Trophoblast cell (in vitro differentiated cells and primary cell): ENCODE measurements at regions not wholly inside any gene's neighbourhood (a gene's known extent, or its start where the extent isn't known, plus 50 kb on each side); places are given as distances from the start of the nearest gene placed in this dataset.

Experiments
- DNase-seq, 2 donors: peaks; one replicate each; pipeline ENCODE4 v3.0.0-alpha.2; 2016
- H2AFZ ChIP-seq: 2 replicates; pipeline ENCODE4 v1.6.1; 2013; ENCODE audit warnings: low read length, moderate library complexity, mild to moderate bottlenecking; ENCODE audit not compliant: insufficient read depth, poor library complexity
- H2AK5ac ChIP-seq: 2 replicates; pipeline ENCODE4 v1.6.1; 2013; ENCODE audit warnings: mild to moderate bottlenecking, low read length
- H2BK120ac ChIP-seq: 2 replicates; pipeline ENCODE4 v1.6.1; 2013; ENCODE audit warnings: low read length, mild to moderate bottlenecking, moderate library complexity; ENCODE audit not compliant: insufficient read depth, poor library complexity
- H2BK12ac ChIP-seq: 2 replicates; pipeline ENCODE4 v1.6.1; 2013; ENCODE audit warnings: mild to moderate bottlenecking, low read length, moderate library complexity
- H2BK5ac ChIP-seq: 2 replicates; pipeline ENCODE4 v1.6.1; 2013; ENCODE audit warnings: low read length, low read depth, moderate library complexity, mild to moderate bottlenecking; ENCODE audit not compliant: poor library complexity
- H3K14ac ChIP-seq: 2 replicates; pipeline ENCODE4 v1.6.1; 2013; ENCODE audit warnings: mild to moderate bottlenecking, low read length
- H3K18ac ChIP-seq: 2 replicates; pipeline ENCODE4 v1.6.1; 2013; ENCODE audit warnings: mild to moderate bottlenecking, low read length
- H3K23ac ChIP-seq: 2 replicates; pipeline ENCODE4 v1.6.1; 2013; ENCODE audit warnings: low read length
- H3K27ac ChIP-seq: 2 replicates; pipeline ENCODE4 v1.5.1; 2013; ENCODE audit warnings: low read depth, mild to moderate bottlenecking, inconsistent platforms, low read length, moderate library complexity
- H3K27me3 ChIP-seq: 2 replicates; pipeline ENCODE4 v1.6.1; 2013; ENCODE audit warnings: inconsistent platforms, mild to moderate bottlenecking, low read length, moderate library complexity; ENCODE audit not compliant: insufficient read depth
- H3K36me3 ChIP-seq, 2 experiments: 1 replicate in 1 of 2; 2 replicates in 1 of 2; pipeline ENCODE4 v1.6.1; 2013; ENCODE audit warnings: low read length in 2 of 2, mild to moderate bottlenecking in 2 of 2, moderate library complexity in 1 of 2; ENCODE audit not compliant: insufficient read depth in 2 of 2, control insufficient read depth in 1 of 2
- H3K4ac ChIP-seq: 2 replicates; pipeline ENCODE4 v1.6.1; 2013; ENCODE audit warnings: low read depth, mild to moderate bottlenecking, low read length, moderate library complexity
- H3K4me1 ChIP-seq, 2 experiments: 1 replicate in 1 of 2; 2 replicates in 1 of 2; pipeline ENCODE4 v1.6.1; 2013; ENCODE audit warnings: low read length in 2 of 2, mild to moderate bottlenecking in 2 of 2, moderate library complexity in 1 of 2; ENCODE audit not compliant: insufficient read depth in 2 of 2, control insufficient read depth in 1 of 2
- H3K4me2 ChIP-seq: 2 replicates; pipeline ENCODE4 v1.6.1; 2013; ENCODE audit warnings: inconsistent platforms, mild to moderate bottlenecking, low read length, moderate library complexity
- H3K4me3 ChIP-seq: 2 replicates; pipeline ENCODE4 v1.5.1; 2013; ENCODE audit warnings: mild to moderate bottlenecking, low read depth, low read length, inconsistent platforms
- H3K79me1 ChIP-seq: one replicate; pipeline ENCODE4 v1.6.1; 2013; ENCODE audit warnings: low read length
- H3K79me2 ChIP-seq: 2 replicates; pipeline ENCODE4 v1.6.1; 2013; ENCODE audit warnings: low read length, mild to moderate bottlenecking; ENCODE audit not compliant: control insufficient read depth, insufficient read depth, poor library complexity
- H3K9ac ChIP-seq: 2 replicates; pipeline ENCODE4 v1.6.1; 2013; ENCODE audit warnings: mild to moderate bottlenecking, low read length
- H3K9me3 ChIP-seq: 2 replicates; pipeline ENCODE4 v1.6.1; 2013; ENCODE audit warnings: low read depth, mild to moderate bottlenecking, control low read depth, inconsistent platforms, low read length; ENCODE audit not compliant: insufficient read depth
- H4K12ac ChIP-seq: 2 replicates; pipeline ENCODE4 v1.6.1; 2013; ENCODE audit warnings: low read depth, mild to moderate bottlenecking, low read length, moderate library complexity
- H4K8ac ChIP-seq: 2 replicates; pipeline ENCODE4 v1.6.1; 2013; ENCODE audit warnings: low read depth, mild to moderate bottlenecking, low read length, moderate library complexity
- H4K91ac ChIP-seq: one replicate; pipeline ENCODE4 v1.6.1; 2013; ENCODE audit warnings: low read depth, mild to moderate bottlenecking, low read length, moderate library complexity
- WGBS: extraction: QIAGEN DNeasy Blood & Tissue Kit; methylation state at CpG from one replicate; pipeline ENCODE4 v1.1.7; 2013; ENCODE audit warnings: missing lambda C conversion rate; ENCODE audit not compliant: insufficient read length, insufficient coverage; ENCODE audit errors: extremely low coverage; 5-methylcytosine and 5-hydroxymethylcytosine counted together

- Histone ChIP-seq H3K4me3 (no peak overlapping the region), H3K9ac (no peak overlapping the region), H3K27ac (no peak overlapping the region), H4K8ac (no peak overlapping the region), H4K12ac (no peak overlapping the region), H3K9me3 (no peaks in the 10 kb centered on the region), H3K4ac (no peak overlapping the region), H3K4me1 (peaks cover 0 to 6% of the 10 kb centered on the region in 2 experiments), H3K36me3 (no peaks in the 10 kb centered on the region), H3K18ac (no peak overlapping the region), H3K79me2 (no peaks in the 10 kb centered on the region), H3K79me1 (no peaks in the 10 kb centered on the region), H3K27me3 (no peaks in the 10 kb centered on the region), H2AFZ (no peak overlapping the region), H4K91ac (peak overlapping the region; percentile 48), H2BK12ac (peak overlapping the region; percentile 66), H3K23ac (no peak overlapping the region), H2BK5ac (no peak overlapping the region), H2BK120ac (no peak overlapping the region), H3K4me2 (no peak overlapping the region), H2AK5ac (no peak overlapping the region), H3K14ac (no peak overlapping the region)
- DNase-seq = peak in 1 of 2 donors; percentile 16
- WGBS = no CpG with 5 or more reads among the region's 2 CpGs
Observed at GRCh38 chr20:54345821-54346220, 129.6 kb upstream of the DOK5 start.

GRCh38 chr20:54346276-54346675 is 129.1 kb upstream of the DOK5 start:
- Histone ChIP-seq H3K27me3 (no peaks in the 10 kb centered on the region), H3K18ac (no peak overlapping the region), H3K4me3 (no peak overlapping the region), H3K79me2 (no peaks in the 10 kb centered on the region), H3K9me3 (no peaks in the 10 kb centered on the region), H4K8ac (no peak overlapping the region), H3K79me1 (no peaks in the 10 kb centered on the region), H3K4me2 (no peak overlapping the region), H4K91ac (no peak overlapping the region), H3K4me1 (peaks cover 0 to 6% of the 10 kb centered on the region in 2 experiments), H3K23ac (no peak overlapping the region), H3K36me3 (no peaks in the 10 kb centered on the region), H3K4ac (no peak overlapping the region), H3K9ac (no peak overlapping the region), H3K14ac (no peak overlapping the region), H2AK5ac (no peak overlapping the region), H3K27ac (no peak overlapping the region), H4K12ac (no peak overlapping the region), H2BK12ac (no peak overlapping the region), H2BK5ac (no peak overlapping the region), H2AFZ (no peak overlapping the region), H2BK120ac (no peak overlapping the region)
- DNase-seq = no peak
- no CpG with 5 or more reads among the region's 1 CpG for WGBS

GRCh38 chr20:54347166-54347833 is 128.1 kb upstream of the DOK5 start:
- H3K4ac ChIP-seq = no peak overlapping the region
- WGBS = no CpG with 5 or more reads among the region's 9 CpGs

DNA sequence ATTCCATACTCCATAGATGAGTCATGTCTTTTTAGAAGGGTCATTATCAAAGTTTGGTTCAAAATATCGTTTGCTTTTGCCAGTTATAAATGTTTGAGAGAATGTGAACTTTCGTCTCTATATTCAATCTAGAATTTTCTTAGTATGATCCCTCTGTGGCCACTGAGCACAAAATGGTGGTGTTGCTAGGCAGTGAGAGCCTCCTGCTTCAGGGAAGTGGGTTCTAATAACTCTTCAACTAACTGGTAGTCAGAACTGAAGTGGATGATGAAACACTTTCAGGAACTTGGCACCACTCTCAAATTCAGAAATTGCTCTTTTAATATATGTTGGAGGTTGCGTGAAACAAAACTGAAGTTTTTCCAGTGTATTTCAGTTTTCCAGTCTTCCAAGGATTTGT is 125.0 kb upstream of the DOK5 start:
- H3K27ac ChIP-seq = no peak overlapping the region

More at GRCh38 chr20:54347166-54347833, 128.1 kb upstream of the DOK5 start:
- Histone ChIP-seq H3K9ac (no peak overlapping the region), H3K79me2 (no peaks in the 10 kb centered on the region), H3K4me3 (no peak overlapping the region), H2AFZ (no peak overlapping the region), H3K79me1 (no peaks in the 10 kb centered on the region), H2BK12ac (no peak overlapping the region), H3K9me3 (no peaks in the 10 kb centered on the region), H4K12ac (no peak overlapping the region), H4K91ac (peak overlapping the region; percentile 14), H3K4me2 (no peak overlapping the region), H3K18ac (no peak overlapping the region), H4K8ac (no peak overlapping the region), H2BK120ac (peak overlapping the region; percentile 43), H3K23ac (no peak overlapping the region), H3K4me1 (peaks cover 0 to 6% of the 10 kb centered on the region in 2 experiments), H3K14ac (peak overlapping the region; percentile 8), H3K27me3 (no peaks in the 10 kb centered on the region), H3K36me3 (no peaks in the 10 kb centered on the region), H2AK5ac (no peak overlapping the region), H2BK5ac (no peak overlapping the region), H3K27ac (no peak overlapping the region)
- peak; percentile 30 to 53 for DNase-seq

More for the DNA sequence above, 125.0 kb upstream of the DOK5 start:
- no peak overlapping the region for H3K4me2 ChIP-seq
- H2AFZ ChIP-seq = no peak overlapping the region
- H3K4ac ChIP-seq = no peak overlapping the region
- H3K9ac ChIP-seq = no peak overlapping the region
- no peaks in the 10 kb centered on the region for H3K27me3 ChIP-seq
- H4K8ac ChIP-seq = no peak overlapping the region
- no peak overlapping the region for H2BK5ac ChIP-seq
- H3K23ac ChIP-seq = no peak overlapping the region
- H3K4me1 ChIP-seq = peaks cover 0 to 4% of the 10 kb centered on the region in 2 experiments
- no peaks in the 10 kb centered on the region for H3K9me3 ChIP-seq
- H2BK12ac ChIP-seq = no peak overlapping the region
- no peak overlapping the region for H2BK120ac ChIP-seq
- H4K91ac ChIP-seq = no peak overlapping the region
- H4K12ac ChIP-seq = no peak overlapping the region
- H3K79me2 ChIP-seq = no peaks in the 10 kb centered on the region
- H3K4me3 ChIP-seq = no peak overlapping the region
- H3K79me1 ChIP-seq = no peaks in the 10 kb centered on the region
- no CpG with 5 or more reads among the region's 3 CpGs for WGBS
- H3K18ac ChIP-seq = no peak overlapping the region
- H2AK5ac ChIP-seq = no peak overlapping the region
- H3K14ac ChIP-seq = no peak overlapping the region
- DNase-seq = peak in 1 of 2 donors; percentile 9
- no peaks in the 10 kb centered on the region for H3K36me3 ChIP-seq
